ENCODE measurements at regions not wholly inside any gene's neighbourhood (a gene's known extent, or its start where the extent isn't known, plus 50 kb on each side); places are given as distances from the start of the nearest gene placed in this dataset.

DNA sequence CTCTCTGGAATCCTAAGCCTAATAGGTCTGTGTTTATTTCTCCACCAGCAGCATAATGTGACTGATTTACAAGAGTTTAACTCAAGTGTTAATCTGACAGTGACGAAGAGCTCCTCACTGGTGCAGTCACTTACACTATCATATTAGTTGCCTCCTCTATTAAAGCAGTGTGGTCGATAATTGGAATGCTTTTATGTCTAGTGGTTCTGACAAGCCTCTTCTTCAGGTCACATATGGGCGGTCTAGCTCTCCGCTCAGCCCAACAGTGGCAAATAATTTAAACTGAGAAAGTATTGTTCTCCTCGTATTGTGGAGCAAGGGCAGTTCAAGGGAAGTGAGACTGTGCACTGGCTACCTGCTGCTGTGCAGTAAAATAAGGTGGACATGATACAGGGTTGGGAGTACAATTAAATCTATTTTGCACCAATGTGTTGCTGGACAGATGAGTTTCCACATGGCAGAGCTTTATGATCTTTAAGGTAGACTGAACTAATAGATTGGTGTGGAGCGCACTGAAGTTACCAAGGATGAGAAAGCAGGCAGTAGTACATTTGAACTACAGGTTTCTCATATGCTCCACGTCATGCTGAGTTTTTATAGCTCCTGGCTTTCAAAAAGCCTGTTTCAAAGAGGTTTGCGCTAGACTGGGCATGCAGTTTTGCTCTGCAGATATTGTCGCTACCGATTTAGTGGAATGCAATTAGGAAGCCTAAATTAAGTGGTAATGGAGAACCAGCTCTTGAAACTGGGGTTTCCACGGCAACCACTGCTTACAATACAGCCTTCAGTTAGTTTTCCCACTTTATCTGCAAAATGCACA lies 151.7 kb upstream of the POU3F3 start:
- DNase-seq (ENCODE audit: low spot score), result peak; percentile 19

GRCh38 chr2:104703669-104704068 lies 150.2 kb upstream of the POU3F3 start:
- DNase-seq (ENCODE audit: low spot score), result peak; percentile 3

- DNase-seq (ENCODE audit: low spot score), result no peak
Observed at GRCh38 chr2:104704496-104705245, 149.2 kb upstream of the POU3F3 start.

GRCh38 chr2:104707056-104707455 lies 146.9 kb upstream of the POU3F3 start:
- no peak for DNase-seq (ENCODE audit: low spot score)

DNA sequence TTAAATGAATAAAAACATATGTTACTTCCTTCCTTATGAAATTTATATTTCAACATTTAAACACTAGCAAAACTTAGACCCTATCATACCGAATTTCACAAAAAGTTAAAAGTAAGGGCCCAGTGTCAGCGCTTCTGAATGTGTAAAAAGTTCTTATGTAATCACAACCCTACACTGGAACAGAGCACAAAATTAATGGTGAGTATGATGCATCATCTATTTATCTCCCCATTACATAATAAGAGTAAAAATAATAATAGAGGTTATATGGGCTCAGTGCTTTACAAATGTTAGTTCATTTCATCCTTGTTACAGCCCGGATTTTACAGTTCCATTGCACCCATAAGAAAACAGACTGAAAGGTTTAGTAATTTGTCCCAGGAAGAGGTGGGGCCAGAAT lies 144.9 kb upstream of the POU3F3 start:
- DNase-seq (ENCODE audit: low spot score), result no peak

DNA sequence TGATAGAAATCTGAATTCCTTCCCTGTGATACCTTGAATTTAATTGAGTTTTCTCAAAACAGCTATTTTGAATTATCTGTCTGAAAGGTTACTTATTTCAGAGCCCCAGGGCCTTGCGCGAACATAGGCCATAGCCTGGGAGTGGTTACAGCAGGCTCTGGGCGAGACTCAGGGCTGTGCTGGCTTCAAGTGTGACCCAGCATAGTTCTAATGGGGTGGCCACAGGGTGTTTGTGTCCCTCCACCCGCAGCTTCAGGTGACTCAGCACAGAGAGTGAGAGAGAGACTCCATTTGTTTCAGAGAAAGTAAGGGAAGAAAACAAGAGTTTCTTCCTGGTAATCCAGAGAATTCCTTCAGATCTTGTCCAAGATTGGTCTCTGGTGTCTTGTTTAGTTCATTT lies 137.9 kb upstream of the POU3F3 start:
- no peak for DNase-seq (ENCODE audit: low spot score)

- DNase-seq (ENCODE audit: low spot score), result no peak
Observed at GRCh38 chr2:104733226-104733943, 120.5 kb upstream of the POU3F3 start.

DNA sequence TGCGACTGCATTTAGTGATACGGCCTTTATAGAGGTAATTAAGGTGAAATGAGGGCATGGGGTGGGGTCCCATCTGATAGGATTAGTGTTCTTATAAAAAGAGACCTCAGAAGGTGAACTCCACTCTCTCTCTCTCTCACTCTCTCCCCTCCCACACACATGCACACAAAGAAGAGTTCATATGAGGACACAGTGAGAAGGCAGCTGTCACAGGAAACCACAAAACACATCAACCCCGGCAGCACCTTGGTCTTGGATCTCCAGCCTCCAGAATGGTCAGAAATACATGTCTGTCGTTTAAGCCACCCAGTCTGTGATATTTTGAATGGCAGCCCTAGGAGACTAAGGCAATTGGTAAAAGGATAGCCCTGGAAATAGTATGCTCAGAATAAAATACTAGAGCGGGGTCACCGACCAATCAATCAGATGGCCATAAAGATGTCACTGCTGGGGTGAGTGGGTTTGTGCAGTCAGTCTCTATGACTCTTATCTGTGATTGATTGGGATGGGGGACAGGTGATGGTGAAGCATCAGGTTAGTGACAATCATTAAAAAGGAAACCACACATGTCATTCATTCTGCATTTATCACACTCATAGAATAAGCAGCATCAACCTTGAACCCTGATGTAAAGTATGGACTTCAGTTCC lies 118.9 kb upstream of the POU3F3 start:
- DNase-seq (ENCODE audit: low spot score), result no peak

GRCh38 chr2:104736026-104736425 lies 117.9 kb upstream of the POU3F3 start:
- DNase-seq (ENCODE audit: low spot score), result no peak

DNA sequence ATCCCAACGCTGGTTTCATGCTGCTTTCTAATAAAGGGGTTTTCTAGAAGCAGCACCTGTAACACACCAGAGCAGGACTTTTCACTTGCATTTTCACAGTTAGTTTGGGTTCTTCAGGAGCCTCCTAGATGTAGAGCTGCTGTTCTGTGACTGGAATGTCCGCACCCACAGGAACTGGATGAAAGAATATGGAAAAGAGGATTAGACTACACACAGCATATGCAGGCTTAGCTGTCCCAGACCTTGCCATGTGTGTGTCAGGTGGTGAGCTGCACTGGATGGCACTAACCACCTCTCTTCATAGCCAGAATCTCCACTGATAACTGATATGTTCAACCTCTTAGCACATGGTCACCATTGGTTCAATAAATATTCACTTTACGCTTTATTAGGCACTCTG lies 112.1 kb upstream of the POU3F3 start:
- no peak for DNase-seq (ENCODE audit: low spot score)

DNA sequence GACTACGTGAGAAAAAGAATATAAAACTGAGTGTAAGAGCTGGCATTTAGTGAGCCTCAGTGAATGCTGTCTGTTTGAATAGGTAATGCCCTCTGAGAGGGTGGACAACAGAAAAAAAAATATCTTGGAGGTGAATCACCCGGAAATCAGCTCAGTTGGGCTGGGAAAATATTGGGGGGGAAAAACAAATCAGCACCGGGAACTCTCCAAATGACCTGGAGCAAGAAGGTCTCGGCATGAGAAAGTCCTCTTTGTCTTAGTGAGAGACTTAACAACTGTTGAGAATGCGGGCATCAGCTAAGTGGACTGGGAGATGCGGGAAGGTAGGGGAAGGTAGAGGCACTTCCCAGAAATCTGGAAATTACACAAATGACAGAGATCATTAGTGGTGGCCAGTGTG lies 109.4 kb upstream of the POU3F3 start:
- no peak for DNase-seq (ENCODE audit: low spot score)

DNA sequence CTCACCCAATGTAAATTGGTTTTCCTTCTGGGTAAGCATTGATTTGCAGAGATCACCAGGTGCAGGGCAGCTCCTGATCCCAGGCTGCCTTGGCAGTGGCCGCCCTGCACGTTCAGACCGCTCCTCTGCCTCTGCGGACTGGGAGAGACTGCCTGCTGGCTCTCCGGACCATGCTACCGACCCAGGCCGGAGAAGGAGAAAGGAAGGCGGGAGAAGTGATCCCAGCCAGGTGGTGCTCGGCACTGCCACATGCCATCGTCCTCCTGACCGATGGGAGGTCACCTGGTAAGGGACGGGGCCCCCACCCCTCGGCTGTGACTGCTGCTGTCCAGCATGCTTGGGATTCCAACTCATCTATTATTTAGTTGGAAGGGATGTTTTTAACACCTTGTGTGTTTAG lies 108.1 kb upstream of the POU3F3 start:
- no peak for DNase-seq (ENCODE audit: low spot score)

- DNase-seq (ENCODE audit: low spot score), result no peak
Observed at GRCh38 chr2:104746299-104746698, 107.6 kb upstream of the POU3F3 start.

DNA sequence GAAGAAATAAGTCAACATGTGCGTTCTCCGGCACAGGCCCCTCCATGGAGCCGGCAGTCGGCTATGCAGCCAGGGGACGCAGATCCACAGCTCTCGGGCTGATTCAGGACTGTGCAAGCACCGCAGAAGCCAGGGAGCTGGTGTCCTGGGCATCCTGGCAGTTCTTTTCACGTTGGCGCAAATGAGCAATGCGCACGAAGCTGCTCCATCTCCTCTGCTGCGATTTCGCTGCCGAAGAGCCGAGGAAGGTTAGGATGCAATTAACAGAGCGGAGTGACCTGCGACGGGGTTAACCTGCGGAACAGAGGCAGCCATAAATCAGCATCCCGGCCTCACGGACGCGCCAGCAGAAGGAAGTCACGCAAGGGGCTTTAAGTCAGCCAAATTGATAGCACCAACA lies 107.1 kb upstream of the POU3F3 start:
- DNase-seq (ENCODE audit: low spot score), result no peak

- DNase-seq (ENCODE audit: low spot score), result no peak
Observed at GRCh38 chr2:104749856-104750460, 104.0 kb upstream of the POU3F3 start.

GRCh38 chr2:104752504-104752903 lies 101.4 kb upstream of the POU3F3 start:
- DNase-seq (ENCODE audit: low spot score), result no peak

DNA sequence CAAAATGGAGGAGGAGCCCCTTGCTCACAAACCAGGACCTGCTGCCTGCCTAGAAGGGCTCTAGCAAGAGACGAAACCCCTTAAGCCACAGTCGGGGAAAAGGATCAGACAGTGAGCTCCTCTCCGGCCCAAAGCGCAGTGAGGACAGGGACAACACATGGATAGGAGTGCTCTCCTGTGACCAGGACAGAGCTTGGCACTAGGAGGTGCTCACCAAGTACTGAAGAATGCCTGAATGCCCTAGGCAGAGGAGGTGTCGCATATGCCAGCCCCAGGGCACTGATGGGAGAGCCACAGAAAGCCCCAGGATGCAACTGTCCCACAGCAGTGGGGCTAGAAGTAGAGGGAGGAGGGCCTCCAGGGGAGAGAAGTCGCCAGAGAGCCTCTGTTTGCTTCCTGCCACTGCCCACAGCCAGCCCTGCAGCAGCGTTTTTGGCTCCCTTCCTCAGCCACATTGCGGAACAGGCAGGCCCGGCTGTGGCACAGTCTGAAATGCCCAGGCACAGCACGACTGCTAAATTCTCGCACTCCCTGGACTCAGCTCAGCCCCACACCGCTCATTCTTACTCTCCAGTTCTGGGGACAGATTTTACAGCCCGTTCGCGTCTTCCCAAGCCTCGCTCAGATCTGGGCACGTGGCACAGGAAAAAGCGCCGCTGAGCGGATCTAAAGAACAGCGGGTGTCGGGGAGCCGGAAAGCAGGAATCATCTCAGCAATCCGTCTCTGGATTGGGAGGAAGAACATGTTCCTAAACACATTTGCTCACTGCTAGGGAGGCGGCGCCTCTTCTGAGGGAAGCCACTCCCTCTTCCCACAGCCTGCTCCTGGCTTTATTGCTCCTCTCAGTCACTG lies 98.7 kb upstream of the POU3F3 start:
- DNase-seq (ENCODE audit: low spot score), result peak; percentile 60

DNA sequence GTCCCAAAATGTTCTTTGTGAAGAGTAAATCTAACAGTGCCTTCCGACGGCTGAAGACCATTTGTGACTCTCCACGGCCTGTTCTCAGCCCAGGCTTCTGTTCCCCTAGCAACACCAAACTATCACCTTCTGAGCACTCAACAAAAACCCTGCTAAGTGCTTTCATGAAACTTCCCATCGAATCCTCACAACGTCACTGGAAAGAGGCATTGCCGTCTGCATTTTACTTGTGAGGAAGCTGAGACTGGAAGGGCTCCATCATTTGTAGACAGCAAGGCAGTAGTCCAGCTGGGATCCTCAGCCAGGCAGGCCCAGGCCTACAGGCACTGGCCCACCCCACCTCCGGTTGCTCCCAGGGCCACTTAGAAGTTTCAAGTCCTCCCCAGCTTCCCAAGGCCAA lies 97.8 kb upstream of the POU3F3 start:
- no peak for DNase-seq (ENCODE audit: low spot score)

DNA sequence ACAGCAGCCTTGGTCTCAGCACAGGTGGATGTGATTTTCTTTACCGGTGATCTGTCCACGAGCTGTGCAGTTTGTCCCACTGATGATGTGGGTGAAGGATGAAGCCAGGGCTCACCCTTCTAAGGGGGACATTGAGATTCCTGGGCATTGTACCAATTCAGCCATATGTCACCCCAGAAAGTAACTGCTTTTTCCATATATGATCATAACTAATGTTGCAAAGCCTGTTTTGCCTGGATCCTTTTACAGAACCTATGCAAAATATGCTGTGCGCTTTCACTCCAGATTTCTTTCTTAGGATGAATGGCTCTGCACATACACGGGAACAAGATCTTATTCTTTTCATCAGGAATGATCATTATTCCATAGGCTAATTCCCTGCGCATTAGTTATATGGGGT lies 96.9 kb upstream of the POU3F3 start:
- no peak for DNase-seq (ENCODE audit: low spot score)

DNA sequence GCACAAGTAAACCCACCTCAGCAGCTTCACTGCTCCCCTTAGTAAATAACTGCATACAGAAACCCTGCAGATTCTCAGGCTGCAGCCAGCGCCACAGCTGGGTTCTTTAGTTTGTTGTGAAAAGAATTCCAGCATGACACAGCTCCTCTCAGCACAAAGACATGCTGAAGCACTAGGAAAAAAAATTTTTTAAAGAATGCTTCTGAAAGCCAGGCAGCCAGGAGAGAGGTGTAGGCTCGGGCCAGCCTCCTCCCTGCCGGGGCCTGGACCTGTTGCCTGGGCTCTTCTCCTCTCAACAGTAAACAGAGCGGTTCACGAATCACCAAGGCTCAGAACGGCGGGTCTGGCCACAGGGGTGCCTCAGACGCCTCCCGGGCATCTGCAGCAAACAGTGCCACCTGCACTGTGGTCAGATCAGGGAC lies 95.7 kb upstream of the POU3F3 start:
- DNase-seq (ENCODE audit: low spot score), result peak; percentile 21

DNA sequence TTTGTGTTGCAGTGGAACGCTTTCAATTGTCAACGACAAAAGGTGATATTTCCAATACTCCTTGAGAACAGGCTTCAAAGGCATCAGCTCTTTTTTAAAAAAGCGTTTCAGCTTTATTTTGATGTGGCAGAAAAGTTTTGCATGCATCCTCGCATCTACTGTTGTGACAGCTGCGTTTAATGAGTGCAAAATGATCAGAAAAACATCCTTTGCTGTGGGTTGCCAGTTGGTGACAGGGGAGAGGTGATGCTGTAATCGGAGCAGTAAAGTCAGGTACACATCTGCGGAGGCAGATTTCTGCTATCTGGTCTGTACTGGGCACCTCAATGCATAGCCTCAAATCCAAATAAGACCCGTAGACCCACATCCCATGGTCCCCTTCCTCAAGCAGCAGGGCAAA lies 91.9 kb upstream of the POU3F3 start:
- no peak for DNase-seq (ENCODE audit: low spot score)

Measured in globus pallidus (tissue), 1 donor.